ENCODE measurements at regions not wholly inside any gene's neighbourhood (a gene's known extent, or its start where the extent isn't known, plus 50 kb on each side); places are given as distances from the start of the nearest gene placed in this dataset.

DNA sequence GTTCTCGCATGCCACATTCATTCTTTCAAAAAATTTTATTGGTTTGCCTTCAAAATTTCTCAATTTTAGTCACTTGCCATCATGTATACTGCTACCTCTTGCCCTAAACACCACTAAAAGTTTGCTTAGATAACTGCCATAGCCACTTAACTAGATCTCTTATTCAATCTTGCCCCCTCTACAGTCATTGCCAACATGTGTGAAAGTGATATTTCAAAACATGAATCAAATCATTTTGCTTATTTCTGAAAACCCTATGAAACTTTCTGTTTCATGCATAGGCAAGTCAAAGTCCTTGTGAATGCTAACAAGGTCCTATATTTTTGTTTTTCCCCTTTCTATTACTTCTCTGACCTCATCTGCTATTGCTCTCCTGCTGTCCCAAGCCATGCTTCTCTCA lies 397.1 kb downstream of the KCNJ3 start:
- WGBS (ENCODE audit: insufficient coverage): 100% methylated on average over 1 of the region's 1 CpG
- no peak overlapping the region for H3K9ac ChIP-seq (ENCODE audit: low read length)
- H3K9me3 Mint-ChIP-seq (ENCODE audit: insufficient read depth): no peaks in the 10 kb centered on the region
- no peak overlapping the region for H3K27ac ChIP-seq (ENCODE audit: low read length in 2 of 2)
- no peak overlapping the region for H2AFZ ChIP-seq (ENCODE audit: insufficient read depth, low read depth, low read length, poor library complexity, severe bottlenecking)
- H3K27me3 Mint-ChIP-seq: no peaks in the 10 kb centered on the region
- TF ChIP-seq, protein P1, sequence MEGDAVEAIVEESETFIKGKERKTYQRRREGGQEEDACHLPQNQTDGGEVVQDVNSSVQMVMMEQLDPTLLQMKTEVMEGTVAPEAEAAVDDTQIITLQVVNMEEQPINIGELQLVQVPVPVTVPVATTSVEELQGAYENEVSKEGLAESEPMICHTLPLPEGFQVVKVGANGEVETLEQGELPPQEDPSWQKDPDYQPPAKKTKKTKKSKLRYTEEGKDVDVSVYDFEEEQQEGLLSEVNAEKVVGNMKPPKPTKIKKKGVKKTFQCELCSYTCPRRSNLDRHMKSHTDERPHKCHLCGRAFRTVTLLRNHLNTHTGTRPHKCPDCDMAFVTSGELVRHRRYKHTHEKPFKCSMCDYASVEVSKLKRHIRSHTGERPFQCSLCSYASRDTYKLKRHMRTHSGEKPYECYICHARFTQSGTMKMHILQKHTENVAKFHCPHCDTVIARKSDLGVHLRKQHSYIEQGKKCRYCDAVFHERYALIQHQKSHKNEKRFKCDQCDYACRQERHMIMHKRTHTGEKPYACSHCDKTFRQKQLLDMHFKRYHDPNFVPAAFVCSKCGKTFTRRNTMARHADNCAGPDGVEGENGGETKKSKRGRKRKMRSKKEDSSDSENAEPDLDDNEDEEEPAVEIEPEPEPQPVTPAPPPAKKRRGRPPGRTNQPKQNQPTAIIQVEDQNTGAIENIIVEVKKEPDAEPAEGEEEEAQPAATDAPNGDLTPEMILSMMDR (IDR thresholded peaks at IDR 0.05): no peak
- no peak for TF ChIP-seq EZH2 (IDR thresholded peaks at IDR 0.05; ENCODE audit: borderline replicate concordance, insufficient read depth, low read depth, low read length, poor library complexity, severe bottlenecking)
- DNase-seq (no peak), ATAC-seq (ENCODE audit: low read depth) (no peak)
- H3K4me2 ChIP-seq (replicated peaks; ENCODE audit: low read depth, low read length, poor library complexity, severe bottlenecking): no peak overlapping the region
- H3K4me3 Mint-ChIP-seq: no peak overlapping the region
- no peaks in the 10 kb centered on the region for H3K79me2 ChIP-seq (ENCODE audit: control insufficient read depth, insufficient read depth, low read length)
- no peaks in the 10 kb centered on the region for H3K36me3 ChIP-seq (replicated peaks in 1 of 2; ENCODE audit: control extremely low read depth in 1 of 2, control insufficient read depth in 1 of 2, extremely low read depth in 1 of 2, insufficient read depth in 2 of 2, low read length in 1 of 2)
- no peak overlapping the region for H3K4me3 ChIP-seq (ENCODE audit: control extremely low read depth in 1 of 5, extremely low read depth in 1 of 5, insufficient read depth in 1 of 5, low read depth in 2 of 5, low read length in 4 of 5)
- no peaks in the 10 kb centered on the region for H4K20me1 ChIP-seq (ENCODE audit: control insufficient read depth, insufficient read depth, low read length, poor library complexity, severe bottlenecking)
- ChIA-PET POLR2A (no interaction called here), CTCF (no interaction called here)
- no peaks in the 10 kb centered on the region for H3K4me1 Mint-ChIP-seq
- no peaks in the 10 kb centered on the region for H3K4me1 ChIP-seq (ENCODE audit: control insufficient read depth in 2 of 2, insufficient read depth in 2 of 2, low read length in 2 of 2)
- intact Hi-C loops (cut with micrococcal nuclease): no loop called here
- H3K9me3 ChIP-seq (ENCODE audit: control extremely low read depth in 1 of 3, control insufficient read depth in 2 of 3, insufficient read depth in 1 of 3, low read length in 2 of 3): no peaks in the 10 kb centered on the region
- no peak overlapping the region for H3K27ac Mint-ChIP-seq
- no peaks in the 10 kb centered on the region for H3K27me3 ChIP-seq (replicated peaks in 1 of 4; ENCODE audit: control extremely low read depth in 1 of 4, control insufficient read depth in 3 of 4, insufficient read depth in 4 of 4, low read length in 3 of 4)

DNA sequence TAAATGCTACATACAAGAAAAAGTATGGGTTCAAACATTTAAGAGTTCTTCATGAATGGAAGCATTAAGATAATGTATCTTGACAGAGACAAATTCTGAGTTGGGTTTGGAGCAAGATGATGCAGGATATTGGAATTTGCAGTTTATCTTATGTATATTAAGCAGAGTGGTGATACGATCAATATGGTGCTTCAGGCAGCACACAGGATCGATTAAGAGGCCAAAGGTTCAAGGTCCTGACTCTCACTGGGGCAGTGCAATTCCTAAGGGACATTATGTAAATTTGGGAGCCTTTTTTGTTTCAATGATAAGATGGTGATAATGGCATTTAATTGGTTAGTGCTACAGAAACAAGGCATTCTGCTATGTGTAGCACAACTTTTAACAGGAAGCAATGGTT lies 381.9 kb downstream of the KCNJ3 start:
- no peak for DNase-seq
- Histone ChIP-seq H3K36me3 (replicated peaks in 1 of 2; ENCODE audit: control extremely low read depth in 1 of 2, control insufficient read depth in 1 of 2, extremely low read depth in 1 of 2, insufficient read depth in 2 of 2, low read length in 1 of 2) (no peaks in the 10 kb centered on the region), H3K27me3 (replicated peaks in 1 of 4; ENCODE audit: control extremely low read depth in 1 of 4, control insufficient read depth in 3 of 4, insufficient read depth in 4 of 4, low read length in 3 of 4) (no peaks in the 10 kb centered on the region), H3K79me2 (ENCODE audit: control insufficient read depth, insufficient read depth, low read length) (no peaks in the 10 kb centered on the region), H3K4me1 (ENCODE audit: control insufficient read depth in 2 of 2, insufficient read depth in 2 of 2, low read length in 2 of 2) (no peaks in the 10 kb centered on the region), H3K27ac (ENCODE audit: low read length in 2 of 2) (no peak overlapping the region), H3K9me3 (ENCODE audit: control extremely low read depth in 1 of 3, control insufficient read depth in 2 of 3, insufficient read depth in 1 of 3, low read length in 2 of 3) (no peaks in the 10 kb centered on the region), H2AFZ (ENCODE audit: insufficient read depth, low read depth, low read length, poor library complexity, severe bottlenecking) (no peak overlapping the region), H3K4me3 (ENCODE audit: control extremely low read depth in 1 of 5, extremely low read depth in 1 of 5, insufficient read depth in 1 of 5, low read depth in 2 of 5, low read length in 4 of 5) (no peak overlapping the region), H3K4me2 (replicated peaks; ENCODE audit: low read depth, low read length, poor library complexity, severe bottlenecking) (no peak overlapping the region), H4K20me1 (ENCODE audit: control insufficient read depth, insufficient read depth, low read length, poor library complexity, severe bottlenecking) (no peaks in the 10 kb centered on the region), H3K9ac (ENCODE audit: low read length) (no peak overlapping the region)
- CTCF ChIA-PET: no interaction called here
- Mint-ChIP-seq H3K27me3 (no peaks in the 10 kb centered on the region), H3K27ac (no peak overlapping the region), H3K4me3 (no peak overlapping the region), H3K9me3 (ENCODE audit: insufficient read depth) (peaks cover 2% of the 10 kb centered on the region), H3K4me1 (no peaks in the 10 kb centered on the region)
- TF ChIP-seq, protein P1 (IDR thresholded peaks at IDR 0.05): no peak
- no peak for TF ChIP-seq EZH2 (IDR thresholded peaks at IDR 0.05; ENCODE audit: borderline replicate concordance, insufficient read depth, low read depth, low read length, poor library complexity, severe bottlenecking)
- intact Hi-C loops (cut with micrococcal nuclease): no loop called here
- WGBS (ENCODE audit: insufficient coverage): 92% methylated on average over 2 of the region's 2 CpGs
- ATAC-seq (ENCODE audit: low read depth): no peak
- POLR2A ChIA-PET: no interaction called here

Data from B cell (primary cell).